ENCODE measurements at regions not wholly inside any gene's neighbourhood (a gene's known extent, or its start where the extent isn't known, plus 50 kb on each side); places are given as distances from the start of the nearest gene placed in this dataset.

GRCh38 chr15:66641485-66642315, 60.3 kb upstream of the SMAD6 start:
- no peak overlapping the region for H3K27ac ChIP-seq
- TF ChIP-seq, protein P1, sequence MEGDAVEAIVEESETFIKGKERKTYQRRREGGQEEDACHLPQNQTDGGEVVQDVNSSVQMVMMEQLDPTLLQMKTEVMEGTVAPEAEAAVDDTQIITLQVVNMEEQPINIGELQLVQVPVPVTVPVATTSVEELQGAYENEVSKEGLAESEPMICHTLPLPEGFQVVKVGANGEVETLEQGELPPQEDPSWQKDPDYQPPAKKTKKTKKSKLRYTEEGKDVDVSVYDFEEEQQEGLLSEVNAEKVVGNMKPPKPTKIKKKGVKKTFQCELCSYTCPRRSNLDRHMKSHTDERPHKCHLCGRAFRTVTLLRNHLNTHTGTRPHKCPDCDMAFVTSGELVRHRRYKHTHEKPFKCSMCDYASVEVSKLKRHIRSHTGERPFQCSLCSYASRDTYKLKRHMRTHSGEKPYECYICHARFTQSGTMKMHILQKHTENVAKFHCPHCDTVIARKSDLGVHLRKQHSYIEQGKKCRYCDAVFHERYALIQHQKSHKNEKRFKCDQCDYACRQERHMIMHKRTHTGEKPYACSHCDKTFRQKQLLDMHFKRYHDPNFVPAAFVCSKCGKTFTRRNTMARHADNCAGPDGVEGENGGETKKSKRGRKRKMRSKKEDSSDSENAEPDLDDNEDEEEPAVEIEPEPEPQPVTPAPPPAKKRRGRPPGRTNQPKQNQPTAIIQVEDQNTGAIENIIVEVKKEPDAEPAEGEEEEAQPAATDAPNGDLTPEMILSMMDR (conservative IDR thresholded peaks at IDR 0.05), result no peak

DNA sequence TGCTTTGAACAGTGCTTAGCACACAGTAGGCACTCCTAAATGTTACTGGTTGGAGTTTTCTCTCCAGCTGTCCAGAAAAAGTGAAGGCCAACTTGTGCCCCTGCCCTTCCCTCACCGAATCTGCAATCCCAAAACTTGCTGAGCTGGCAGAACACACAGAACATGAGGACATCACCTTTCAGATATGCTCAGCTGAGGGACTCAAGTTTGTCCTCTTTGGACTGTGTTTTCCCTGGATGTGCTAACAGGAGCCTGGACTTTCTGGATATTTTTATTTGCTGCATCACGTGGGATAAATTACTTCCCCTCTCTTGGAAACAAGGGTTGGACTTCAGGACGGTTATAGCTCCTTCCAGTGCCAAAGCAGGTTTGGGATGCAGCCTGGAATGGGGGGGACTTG, 59.5 kb upstream of the SMAD6 start:
- TF ChIP-seq, protein P1 (conservative IDR thresholded peaks at IDR 0.05), result no peak

GRCh38 chr15:66643033-66643432, 59.0 kb upstream of the SMAD6 start:
- H3K27ac ChIP-seq, result no peak overlapping the region
- TF ChIP-seq, protein P1 (conservative IDR thresholded peaks at IDR 0.05), result no peak

More for the DNA sequence above, 59.5 kb upstream of the SMAD6 start:
- no peak overlapping the region for H3K27ac ChIP-seq

- H3K27ac ChIP-seq, result no peak overlapping the region; the same call in 1 of the 2 replicates
- TF ChIP-seq, protein P1 (conservative IDR thresholded peaks at IDR 0.05), result no peak
Observed at GRCh38 chr15:66644000-66644787, 57.8 kb upstream of the SMAD6 start.

DNA sequence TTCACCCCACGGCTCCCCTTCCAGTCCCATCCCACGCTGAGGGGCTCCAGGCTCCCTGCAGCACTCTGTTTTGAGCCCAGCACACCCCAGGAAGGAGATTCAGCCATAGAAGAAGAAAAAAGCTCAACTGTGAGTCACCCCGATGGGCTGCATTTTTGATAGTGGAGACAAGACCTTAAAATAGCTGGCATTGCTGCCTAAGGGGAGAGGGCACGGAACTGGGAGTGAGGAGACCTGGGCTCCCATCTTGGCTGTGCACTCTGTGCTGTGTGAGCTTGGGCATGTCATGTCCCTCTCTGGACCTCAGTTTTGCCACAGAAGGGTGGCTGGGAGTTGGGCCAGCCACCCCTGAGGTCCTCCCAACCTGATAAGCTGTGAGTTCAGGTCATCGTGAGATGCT, 57.2 kb upstream of the SMAD6 start:
- TF ChIP-seq, protein P1 (conservative IDR thresholded peaks at IDR 0.05), result no peak

GRCh38 chr15:66646308-66646707, 55.7 kb upstream of the SMAD6 start:
- TF ChIP-seq, protein P1 (conservative IDR thresholded peaks at IDR 0.05), result no peak
- H3K27ac ChIP-seq, result peak overlapping the region; percentile 99

More for the DNA sequence above, 57.2 kb upstream of the SMAD6 start:
- no peak overlapping the region; the same call in 1 of the 2 replicates for H3K27ac ChIP-seq

DNA sequence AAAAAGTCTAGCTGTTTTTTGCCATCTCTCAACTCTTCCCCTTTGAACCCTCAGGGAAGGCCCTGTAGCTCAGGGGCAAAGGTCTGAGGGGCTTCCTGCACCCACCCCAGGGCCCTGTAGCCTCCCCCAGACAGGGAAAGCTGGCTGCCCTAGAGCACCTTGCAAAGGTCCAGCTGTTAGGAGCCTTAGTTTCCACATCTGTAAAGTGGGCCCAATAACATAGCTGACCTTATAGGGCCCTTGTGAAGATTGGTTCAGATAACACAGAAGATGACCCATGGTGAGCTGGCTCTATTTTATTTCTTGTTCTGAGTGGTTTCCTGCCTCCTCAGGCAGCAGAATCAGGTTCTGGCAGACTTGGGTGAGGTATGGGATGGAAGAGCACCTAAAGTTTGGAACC, 55.2 kb upstream of the SMAD6 start:
- TF ChIP-seq, protein P1 (conservative IDR thresholded peaks at IDR 0.05), result no peak
- peak overlapping the region; percentile 99 for H3K27ac ChIP-seq

All from VCaP (cell line).